ENCODE measurements at regions not wholly inside any gene's neighbourhood (a gene's known extent, or its start where the extent isn't known, plus 50 kb on each side); places are given as distances from the start of the nearest gene placed in this dataset.
"Not testable (repeated sequence)": the region's sequence is repeated elsewhere in the genome, so short reads cannot be mapped to it uniquely, and the experiment has no call there.

- Mint-ChIP-seq H3K27ac (no peak overlapping the region), H3K4me1 (ENCODE audit: low read depth in 2 of 2) (peaks cover 0 to 4% of the 10 kb centered on the region in 2 donors), H3K4me3 (no peak overlapping the region), H3K36me3 (no peaks in the 10 kb centered on the region), H3K9me3 (no peaks in the 10 kb centered on the region), H3K27me3 (peaks cover 34 to 52% of the 10 kb centered on the region in 2 donors)
- ATAC-seq (no peak), DNase-seq (ENCODE audit: low spot score) (no peak)
These were observed 63.5 kb upstream of the CCL21 start for GRCh38 chr9:34773306-34773910.

- ATAC-seq (no peak), DNase-seq (ENCODE audit: low spot score) (no peak)
- Mint-ChIP-seq H3K4me1 (ENCODE audit: low read depth in 2 of 2) (peaks cover 0 to 4% of the 10 kb centered on the region in 2 donors), H3K9me3 (no peaks in the 10 kb centered on the region), H3K27ac (no peak overlapping the region), H3K36me3 (no peaks in the 10 kb centered on the region), H3K27me3 (peaks cover 33 to 45% of the 10 kb centered on the region in 2 donors), H3K4me3 (no peak overlapping the region)
These were observed 61.1 kb upstream of the CCL21 start for GRCh38 chr9:34771007-34771406.

GRCh38 chr9:34767087-34767486 is 57.2 kb upstream of the CCL21 start:
- not testable (repeated sequence) for ATAC-seq; H3K9me3 Mint-ChIP-seq; H3K4me3 Mint-ChIP-seq; H3K36me3 Mint-ChIP-seq; H3K4me1 Mint-ChIP-seq (ENCODE audit: low read depth in 2 of 2); H3K27ac Mint-ChIP-seq; DNase-seq (ENCODE audit: low spot score)
- peaks cover 26 to 37% of the 10 kb centered on the region in 2 donors for H3K27me3 Mint-ChIP-seq

GRCh38 chr9:34760196-34761040 is 50.5 kb upstream of the CCL21 start:
- not testable (repeated sequence) for H3K27ac Mint-ChIP-seq; H3K4me3 Mint-ChIP-seq; H3K9me3 Mint-ChIP-seq; DNase-seq (ENCODE audit: low spot score); H3K36me3 Mint-ChIP-seq; H3K4me1 Mint-ChIP-seq (ENCODE audit: low read depth in 2 of 2)
- peak; percentile 52 to 65 for ATAC-seq
- H3K27me3 Mint-ChIP-seq = peaks cover 21 to 38% of the 10 kb centered on the region in 2 donors
